T47D (cell line): ENCODE measurements at regions not wholly inside any gene's neighbourhood (a gene's known extent, or its start where the extent isn't known, plus 50 kb on each side); places are given as distances from the start of the nearest gene placed in this dataset.

ENCODE experiments used
- DNase-seq, 2 experiments: peaks; one replicate each; pipeline versions ENCODE4 v3.0.0 to v3.0.0-alpha.2; 2011 to 2012; ENCODE audit warnings: low read depth in 1 of 2, low spot score in 1 of 2
- JUND ChIP-seq: IDR thresholded peaks from 2 replicates; pipeline ENCODE4 v1.6.1; 2012; ENCODE audit warnings: low read depth
- in situ Hi-C: cut with HindIII; loops from 2 replicates; pipeline ENCODE4 v1.10.0; 2016; ENCODE audit warnings: low sequenced_read_pairs, low pct_unique_long_range_greater_than_20kb

GRCh38 chr1:14245954-14246353, 352.5 kb upstream of the KAZN start:
- DNase-seq: no peak
- TF ChIP-seq JUND: no peak
- in situ Hi-C loops: no loop called here

GRCh38 chr1:14246471-14246870, 352.0 kb upstream of the KAZN start:
- no peak for DNase-seq
- TF ChIP-seq JUND: no peak
- in situ Hi-C loops: no loop called here

- no peak for DNase-seq
- in situ Hi-C loops: no loop called here
- TF ChIP-seq JUND: no peak
Observed at GRCh38 chr1:14247666-14248065, 350.8 kb upstream of the KAZN start.

GRCh38 chr1:14251871-14252270, 346.6 kb upstream of the KAZN start:
- no peak for TF ChIP-seq JUND
- DNase-seq: no peak
- in situ Hi-C loops: no loop called here

GRCh38 chr1:14253676-14254075, 344.8 kb upstream of the KAZN start:
- no peak for DNase-seq
- in situ Hi-C loops: no loop called here
- no peak for TF ChIP-seq JUND

- TF ChIP-seq JUND: no peak
- in situ Hi-C loops: no loop called here
- no peak for DNase-seq
Observed at GRCh38 chr1:14254251-14254650, 344.2 kb upstream of the KAZN start.

GRCh38 chr1:14255233-14255632, 343.3 kb upstream of the KAZN start:
- in situ Hi-C loops: no loop called here
- no peak for TF ChIP-seq JUND
- no peak for DNase-seq

- TF ChIP-seq JUND: no peak
- DNase-seq: no peak
- in situ Hi-C loops: no loop called here
Observed at GRCh38 chr1:14255711-14256110, 342.8 kb upstream of the KAZN start.

- no peak for TF ChIP-seq JUND
- no peak for DNase-seq
- in situ Hi-C loops: no loop called here
Observed at GRCh38 chr1:14259191-14259757, 339.2 kb upstream of the KAZN start.

GRCh38 chr1:14260480-14260879, 338.0 kb upstream of the KAZN start:
- no peak for DNase-seq
- in situ Hi-C loops: no loop called here
- TF ChIP-seq JUND: no peak

- in situ Hi-C loops: no loop called here
- DNase-seq: no peak
- no peak for TF ChIP-seq JUND
Observed at GRCh38 chr1:14261395-14261794, 337.1 kb upstream of the KAZN start.

GRCh38 chr1:14262637-14263036, 335.8 kb upstream of the KAZN start:
- in situ Hi-C loops: no loop called here
- DNase-seq: no peak
- no peak for TF ChIP-seq JUND

- TF ChIP-seq JUND: no peak
- in situ Hi-C loops: no loop called here
- no peak for DNase-seq
Observed at GRCh38 chr1:14263225-14263624, 335.3 kb upstream of the KAZN start.

GRCh38 chr1:14263671-14264070, 334.8 kb upstream of the KAZN start:
- no peak for DNase-seq
- no peak for TF ChIP-seq JUND
- in situ Hi-C loops: no loop called here

- no peak for TF ChIP-seq JUND
- in situ Hi-C loops: no loop called here
- no peak for DNase-seq
Observed at GRCh38 chr1:14265495-14265894, 333.0 kb upstream of the KAZN start.
